Mesenchymal stem cell (in vitro differentiated cells and primary cell): ENCODE measurements at regions not wholly inside any gene's neighbourhood (a gene's known extent, or its start where the extent isn't known, plus 50 kb on each side); places are given as distances from the start of the nearest gene placed in this dataset.

ENCODE experiments used
- DNase-seq: peaks from one replicate; pipeline ENCODE4 v3.0.0-alpha.2; 2013
- H2AFZ ChIP-seq: one replicate; pipeline ENCODE4 v1.6.1; 2013; ENCODE audit warnings: low read depth, mild to moderate bottlenecking, control low read depth, inconsistent platforms, low read length, moderate library complexity
- H2AK5ac ChIP-seq: 2 replicates; pipeline ENCODE4 v1.6.1; 2013; ENCODE audit warnings: low read length, moderate library complexity, mild to moderate bottlenecking, inconsistent platforms; ENCODE audit not compliant: severe bottlenecking
- H2BK120ac ChIP-seq: one replicate; pipeline ENCODE4 v1.6.1; 2013; ENCODE audit warnings: low read depth, mild to moderate bottlenecking, inconsistent platforms, low read length, moderate library complexity
- H2BK12ac ChIP-seq, 2 experiments: one replicate each; pipeline ENCODE4 v1.6.1; 2013; ENCODE audit warnings: inconsistent platforms in 2 of 2, low read length in 2 of 2, mild to moderate bottlenecking in 2 of 2, moderate library complexity in 2 of 2, control low read depth in 1 of 2
- H2BK15ac ChIP-seq: one replicate; pipeline ENCODE4 v1.6.1; 2013; ENCODE audit warnings: mild to moderate bottlenecking, low read depth, inconsistent platforms; ENCODE audit not compliant: poor library complexity, severe bottlenecking
- H2BK5ac ChIP-seq: 2 replicates; pipeline ENCODE4 v1.6.1; 2013; ENCODE audit warnings: low read depth, mild to moderate bottlenecking, low read length, control low read depth, inconsistent platforms; ENCODE audit not compliant: poor library complexity, severe bottlenecking
- H3K14ac ChIP-seq, 2 experiments: one replicate each; pipeline ENCODE4 v1.6.1; 2013; ENCODE audit warnings: inconsistent platforms in 2 of 2, low read length in 2 of 2, control low read depth in 1 of 2, mild to moderate bottlenecking in 1 of 2, moderate library complexity in 1 of 2
- H3K18ac ChIP-seq, 2 experiments: one replicate each; pipeline ENCODE4 v1.6.1; 2013; ENCODE audit warnings: inconsistent platforms in 2 of 2, low read length in 2 of 2, control low read depth in 1 of 2, low read depth in 1 of 2, mild to moderate bottlenecking in 1 of 2
- H3K23ac ChIP-seq, 2 experiments: one replicate each; pipeline ENCODE4 v1.6.1; 2013; ENCODE audit warnings: inconsistent platforms in 2 of 2, low read length in 2 of 2, mild to moderate bottlenecking in 2 of 2, moderate library complexity in 2 of 2, control low read depth in 1 of 2
- H3K27ac ChIP-seq: 2 replicates; pipeline ENCODE4 v1.5.1; 2013; ENCODE audit warnings: mild to moderate bottlenecking, moderate library complexity, low read length, control low read depth, inconsistent platforms; ENCODE audit not compliant: poor library complexity, severe bottlenecking
- H3K27me3 ChIP-seq, 2 experiments: 2 replicates each; pipeline versions ENCODE4 v1.6.1 to v1.7.0; 2013; ENCODE audit warnings: low read length in 2 of 2, mild to moderate bottlenecking in 2 of 2, moderate library complexity in 2 of 2, control low read depth in 1 of 2, inconsistent platforms in 1 of 2; ENCODE audit not compliant: control insufficient read depth in 1 of 2, insufficient read depth in 1 of 2
- H3K36me3 ChIP-seq, 2 experiments: 2 replicates each; pipeline versions ENCODE4 v1.6.1 to v1.7.0; 2013; ENCODE audit warnings: low read length in 2 of 2, control low read depth in 1 of 2, inconsistent platforms in 1 of 2, low read depth in 1 of 2, mild to moderate bottlenecking in 1 of 2; ENCODE audit not compliant: insufficient read depth in 2 of 2, control insufficient read depth in 1 of 2
- H3K4ac ChIP-seq, 2 experiments: one replicate each; pipeline ENCODE4 v1.6.1; 2013; ENCODE audit warnings: inconsistent platforms in 2 of 2, low read length in 2 of 2, mild to moderate bottlenecking in 2 of 2, moderate library complexity in 2 of 2, control low read depth in 1 of 2, low read depth in 1 of 2
- H3K4me1 ChIP-seq: 2 replicates; pipeline ENCODE4 v1.6.1; 2013; ENCODE audit warnings: low read depth, low read length, control low read depth; ENCODE audit not compliant: control insufficient read depth, insufficient read depth
- H3K4me2 ChIP-seq: 2 replicates; pipeline ENCODE4 v1.6.1; 2013; ENCODE audit warnings: low read length, mild to moderate bottlenecking, inconsistent platforms; ENCODE audit not compliant: poor library complexity, severe bottlenecking
- H3K4me3 ChIP-seq, 2 experiments: 2 replicates each; pipeline versions ENCODE4 v1.5.1 to v1.7.0; 2013; ENCODE audit warnings: low read length in 2 of 2, mild to moderate bottlenecking in 2 of 2, control low read depth in 1 of 2, low read depth in 1 of 2; ENCODE audit not compliant: insufficient read depth in 1 of 2
- H3K79me1 ChIP-seq: replicated peaks from 2 replicates; pipeline ENCODE4 v1.6.1; 2013; ENCODE audit warnings: mild to moderate bottlenecking, control low read depth, low read length, inconsistent platforms; ENCODE audit not compliant: poor library complexity, severe bottlenecking
- H3K9ac ChIP-seq: 2 replicates; pipeline ENCODE4 v1.7.0; 2013; ENCODE audit warnings: mild to moderate bottlenecking, low read length, moderate library complexity
- H3K9me3 ChIP-seq: 2 replicates; pipeline ENCODE4 v1.7.0; 2013; ENCODE audit warnings: mild to moderate bottlenecking, low read length; ENCODE audit not compliant: control insufficient read depth
- H4K8ac ChIP-seq: one replicate; pipeline ENCODE4 v1.6.1; 2013; ENCODE audit warnings: inconsistent platforms, mild to moderate bottlenecking, low read length, moderate library complexity
- H4K91ac ChIP-seq: one replicate; pipeline ENCODE4 v1.6.1; 2013; ENCODE audit warnings: mild to moderate bottlenecking, low read length, inconsistent platforms
- WGBS: methylation state at CpG from one replicate; pipeline ENCODE4 v1.1.7; 2013; ENCODE audit warnings: mixed read lengths; 5-methylcytosine and 5-hydroxymethylcytosine counted together

GRCh38 chr16:85167589-85168537, 55.6 kb upstream of the CIBAR2 start:
- H3K27ac ChIP-seq: no peak overlapping the region
- H2AFZ ChIP-seq: no peak overlapping the region
- H4K91ac ChIP-seq: peak overlapping the region; percentile 57
- no peak overlapping the region for H3K4me3 ChIP-seq
- H3K79me1 ChIP-seq: peaks cover 12% of the 10 kb centered on the region
- H3K36me3 ChIP-seq: peaks cover 0 to 10% of the 10 kb centered on the region in 2 experiments
- H2BK15ac ChIP-seq: no peak overlapping the region
- no peak overlapping the region for H2AK5ac ChIP-seq
- H3K9me3 ChIP-seq: no peaks in the 10 kb centered on the region
- H3K27me3 ChIP-seq: peaks cover 0 to 5% of the 10 kb centered on the region in 2 experiments
- no peak overlapping the region for H2BK5ac ChIP-seq
- no peak for DNase-seq
- peaks cover 55% of the 10 kb centered on the region for H3K4me1 ChIP-seq
- peak overlapping the region; percentile 18 to 87 for H3K4ac ChIP-seq
- peak overlapping the region; percentile 75 to 90 for H3K18ac ChIP-seq
- H3K23ac ChIP-seq: no peak overlapping the region
- 54% methylated on average over 22 of the region's 22 CpGs for WGBS
- peak overlapping the region; percentile 71 for H2BK120ac ChIP-seq
- H3K9ac ChIP-seq: no peak overlapping the region
- H3K4me2 ChIP-seq: no peak overlapping the region
- H3K14ac ChIP-seq: peak overlapping the region in 1 of 2 experiments; percentile 88
- H4K8ac ChIP-seq: no peak overlapping the region
- H2BK12ac ChIP-seq: peak overlapping the region; percentile 34 to 98

GRCh38 chr16:85168732-85169256, 56.5 kb upstream of the CIBAR2 start:
- Histone ChIP-seq H3K4ac (peak overlapping the region in 1 of 2 experiments; percentile 56), H3K36me3 (peaks cover 0 to 10% of the 10 kb centered on the region in 2 experiments), H3K27me3 (peaks cover 0 to 5% of the 10 kb centered on the region in 2 experiments), H3K14ac (no peak overlapping the region), H3K9ac (peak overlapping the region; percentile 55), H2BK5ac (no peak overlapping the region), H2BK120ac (peak overlapping the region; percentile 78), H3K4me2 (peak overlapping the region; percentile 70), H3K4me3 (peak overlapping the region; percentile 2 to 59), H3K9me3 (no peaks in the 10 kb centered on the region), H2AK5ac (no peak overlapping the region), H3K23ac (no peak overlapping the region), H3K27ac (no peak overlapping the region), H2AFZ (no peak overlapping the region), H4K91ac (peak overlapping the region; percentile 93), H4K8ac (peak overlapping the region; percentile 13), H3K4me1 (peaks cover 60% of the 10 kb centered on the region), H2BK15ac (peak overlapping the region; percentile 83), H2BK12ac (peak overlapping the region; percentile 34 to 94), H3K79me1 (peaks cover 12% of the 10 kb centered on the region), H3K18ac (peak overlapping the region; percentile 49 to 90)
- no peak for DNase-seq
- WGBS: 5% methylated on average over 13 of the region's 54 CpGs

- H2AK5ac ChIP-seq: no peak overlapping the region
- H3K79me1 ChIP-seq: peaks cover 13% of the 10 kb centered on the region
- no peak overlapping the region for H2AFZ ChIP-seq
- H3K27me3 ChIP-seq: peaks cover 0 to 5% of the 10 kb centered on the region in 2 experiments
- peak overlapping the region in 1 of 2 experiments; percentile 54 for H3K4ac ChIP-seq
- H3K36me3 ChIP-seq: peaks cover 0 to 10% of the 10 kb centered on the region in 2 experiments
- no peak overlapping the region for H2BK5ac ChIP-seq
- no peak overlapping the region for H3K27ac ChIP-seq
- peak overlapping the region; percentile 61 to 82 for H3K4me3 ChIP-seq
- H3K4me1 ChIP-seq: peaks cover 67% of the 10 kb centered on the region
- H2BK12ac ChIP-seq: peak overlapping the region in 1 of 2 experiments; percentile 65
- peak overlapping the region; percentile 82 for H4K8ac ChIP-seq
- peak overlapping the region; percentile 71 for H2BK15ac ChIP-seq
- H3K9ac ChIP-seq: peak overlapping the region; percentile 50
- H2BK120ac ChIP-seq: peak overlapping the region; percentile 69
- WGBS: 0% methylated on average over 76 of the region's 125 CpGs
- peak overlapping the region; percentile 35 to 43 for H3K23ac ChIP-seq
- no peak for DNase-seq
- H3K14ac ChIP-seq: peak overlapping the region in 1 of 2 experiments; percentile 21
- H3K4me2 ChIP-seq: peak overlapping the region; percentile 94
- peak overlapping the region; percentile 79 for H4K91ac ChIP-seq
- H3K9me3 ChIP-seq: no peaks in the 10 kb centered on the region
- peak overlapping the region; percentile 82 to 88 for H3K18ac ChIP-seq
Observed at GRCh38 chr16:85169333-85170065, 57.2 kb upstream of the CIBAR2 start.
